H1 (cell line): ENCODE measurements at regions not wholly inside any gene's neighbourhood (a gene's known extent, or its start where the extent isn't known, plus 50 kb on each side); places are given as distances from the start of the nearest gene placed in this dataset.

Experiments used
- ATF3 ChIP-seq: IDR thresholded peaks from 2 replicates; pipeline ENCODE4 v1.6.1; 2011; ENCODE audit warnings: low read depth, mild to moderate bottlenecking, low read length; ENCODE audit not compliant: insufficient read depth
- CHD7 ChIP-seq: fragments of 300-600 bp; sonication (generic); IDR thresholded peaks from 2 replicates; pipeline ENCODE4 v1.7.1; 2012; ENCODE audit warnings: low read length, moderate library complexity, mild to moderate bottlenecking, inconsistent platforms; ENCODE audit not compliant: insufficient replicate concordance
- KDM1A ChIP-seq: fragments of 200-600, 300-600 bp; sonication (generic); IDR thresholded peaks from 2 replicates; pipeline ENCODE4 v1.7.1; 2016; ENCODE audit warnings: mild to moderate bottlenecking, low read length, borderline replicate concordance
- POU5F1 ChIP-seq: IDR thresholded peaks from 2 replicates; pipeline ENCODE4 v1.6.1; 2011; ENCODE audit warnings: low read depth, mild to moderate bottlenecking, low read length, moderate library complexity
- TAF7 ChIP-seq: optimal IDR thresholded peaks from 2 replicates; pipeline ENCODE3; 2011; ENCODE audit warnings: low read depth, mild to moderate bottlenecking, inconsistent platforms, low read length, moderate library complexity, borderline replicate concordance
- TBP ChIP-seq: IDR thresholded peaks from 2 replicates; pipeline ENCODE4 v1.6.1; 2011; ENCODE audit warnings: low read depth, low read length, improper control_type of control experiment

GRCh38 chrX:110966091-110966454, 129.9 kb upstream of the PAK3 start (continued):
- TF ChIP-seq CHD7: no peak
- no peak for TF ChIP-seq TAF7
- TF ChIP-seq POU5F1: no peak
- no peak for TF ChIP-seq TBP
- TF ChIP-seq KDM1A: no peak
- TF ChIP-seq ATF3: no peak
